ENCODE measurements at regions not wholly inside any gene's neighbourhood (a gene's known extent, or its start where the extent isn't known, plus 50 kb on each side); places are given as distances from the start of the nearest gene placed in this dataset.

DNA sequence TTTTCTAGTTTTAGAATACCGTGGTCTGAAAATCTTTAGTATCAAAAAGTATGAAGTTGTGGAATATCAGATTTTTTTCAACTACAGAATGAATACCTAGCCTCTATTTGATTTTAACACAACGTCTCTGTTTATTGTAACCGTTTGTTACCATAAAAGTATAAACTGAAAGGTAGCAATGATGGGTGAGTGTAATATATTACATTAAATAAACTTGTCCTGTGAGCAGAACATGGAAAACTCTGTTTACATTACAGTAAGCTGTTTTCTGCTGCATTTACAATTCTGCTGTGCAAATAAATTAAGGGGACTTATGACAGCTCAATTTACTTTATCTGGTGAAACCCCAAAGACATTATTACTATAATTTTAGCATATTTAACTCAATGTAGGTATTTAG, 62.5 kb downstream of the CHRM3 start:
- TF ChIP-seq CTCF (conservative IDR thresholded peaks at IDR 0.05 in 1 of 2, IDR thresholded peaks at IDR 0.05 in 1 of 2; ENCODE audit: low read depth in 1 of 2, low read length in 2 of 2), result no peak
- no peak for TF ChIP-seq EZH2 (IDR thresholded peaks at IDR 0.05; ENCODE audit: low read length, missing control alignments)
